Activated CD8-positive, alpha-beta T cell treated with anti-CD3 and anti-CD28 coated beads for 36 hours (primary cell): ENCODE measurements at regions not wholly inside any gene's neighbourhood (a gene's known extent, or its start where the extent isn't known, plus 50 kb on each side); places are given as distances from the start of the nearest gene placed in this dataset.
"Not testable (repeated sequence)": the region's sequence is repeated elsewhere in the genome, so short reads cannot be mapped to it uniquely, and the experiment has no call there.

Source experiments
- ATAC-seq: fragments of 200-7000 bp; cut with Tn5 transposase; one replicate; pipeline ENCODE4 v1.10.0; 2021; ENCODE audit warnings: mild to moderate bottlenecking, moderate library complexity
- CTCF ChIA-PET: fragments of 350-600 bp; sonication (Branson Sonifier 250); formaldehyde crosslinking; loops from one replicate; lab custom pipeline; 2021; ENCODE audit warnings: antibody characterized with exemption; lab: Charles Lee
- POLR2A ChIA-PET: fragments of 350-600 bp; sonication (Branson Sonifier 250); formaldehyde crosslinking; loops from one replicate; lab custom pipeline; 2021; ENCODE audit warnings: antibody characterized with exemption; lab: Charles Lee
- DNase-seq: peaks from one replicate; pipeline ENCODE4 v3.0.0-alpha.2; 2020
- H3K27ac Mint-ChIP-seq: one replicate; pipeline ENCODE4 v1.8.0; 2021; ENCODE audit warnings: mild to moderate bottlenecking, mixed read lengths
- H3K27me3 Mint-ChIP-seq: one replicate; pipeline ENCODE4 v1.8.0; 2021; ENCODE audit warnings: mixed read lengths
- H3K36me3 Mint-ChIP-seq: one replicate; pipeline ENCODE4 v1.8.0; 2021; ENCODE audit warnings: low read depth, mixed read lengths
- H3K4me1 Mint-ChIP-seq: one replicate; pipeline ENCODE4 v1.8.0; 2021; ENCODE audit warnings: low read depth, mixed read lengths
- H3K4me3 Mint-ChIP-seq: one replicate; pipeline ENCODE4 v1.8.0; 2021; ENCODE audit warnings: mild to moderate bottlenecking, moderate library complexity, mixed read lengths
- H3K9me3 Mint-ChIP-seq: one replicate; pipeline ENCODE4 v1.8.0; 2021; ENCODE audit warnings: mixed read lengths
- intact Hi-C: fragments of 100-400 bp; cut with micrococcal nuclease; formaldehyde crosslinking; loops from one replicate; pipeline ENCODE4 v1.10.0; 2022
- TF ChIP-seq, protein P1 (sequence below): fragments of 200-600 bp; IDR thresholded peaks from one replicate; pipeline ENCODE4 v1.8.0; 2022; ENCODE audit warnings: antibody characterized with exemption, mild to moderate bottlenecking

- CTCF ChIA-PET = no interaction called here
- H3K27ac Mint-ChIP-seq = no peak overlapping the region
These were observed 375.0 kb upstream of the SEMA3C start for GRCh38 chr7:81293806-81294205.

GRCh38 chr7:81286754-81287153 lies 367.9 kb upstream of the SEMA3C start:
- H3K27ac Mint-ChIP-seq, CTCF ChIA-PET, H3K4me1 Mint-ChIP-seq, intact Hi-C loops, POLR2A ChIA-PET, DNase-seq, H3K9me3 Mint-ChIP-seq, H3K4me3 Mint-ChIP-seq, ATAC-seq, H3K36me3 Mint-ChIP-seq, H3K27me3 Mint-ChIP-seq: not testable (repeated sequence)

More at GRCh38 chr7:81293806-81294205, 375.0 kb upstream of the SEMA3C start:
- H3K9me3 Mint-ChIP-seq = peaks cover 7% of the 10 kb centered on the region
- TF ChIP-seq, protein P1, sequence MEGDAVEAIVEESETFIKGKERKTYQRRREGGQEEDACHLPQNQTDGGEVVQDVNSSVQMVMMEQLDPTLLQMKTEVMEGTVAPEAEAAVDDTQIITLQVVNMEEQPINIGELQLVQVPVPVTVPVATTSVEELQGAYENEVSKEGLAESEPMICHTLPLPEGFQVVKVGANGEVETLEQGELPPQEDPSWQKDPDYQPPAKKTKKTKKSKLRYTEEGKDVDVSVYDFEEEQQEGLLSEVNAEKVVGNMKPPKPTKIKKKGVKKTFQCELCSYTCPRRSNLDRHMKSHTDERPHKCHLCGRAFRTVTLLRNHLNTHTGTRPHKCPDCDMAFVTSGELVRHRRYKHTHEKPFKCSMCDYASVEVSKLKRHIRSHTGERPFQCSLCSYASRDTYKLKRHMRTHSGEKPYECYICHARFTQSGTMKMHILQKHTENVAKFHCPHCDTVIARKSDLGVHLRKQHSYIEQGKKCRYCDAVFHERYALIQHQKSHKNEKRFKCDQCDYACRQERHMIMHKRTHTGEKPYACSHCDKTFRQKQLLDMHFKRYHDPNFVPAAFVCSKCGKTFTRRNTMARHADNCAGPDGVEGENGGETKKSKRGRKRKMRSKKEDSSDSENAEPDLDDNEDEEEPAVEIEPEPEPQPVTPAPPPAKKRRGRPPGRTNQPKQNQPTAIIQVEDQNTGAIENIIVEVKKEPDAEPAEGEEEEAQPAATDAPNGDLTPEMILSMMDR = no peak
- no peaks in the 10 kb centered on the region for H3K4me1 Mint-ChIP-seq
- ATAC-seq (no peak), DNase-seq (no peak)
- intact Hi-C loops = no loop called here
- POLR2A ChIA-PET = interaction anchor here (1.1 kb wide), 1 partner anchor 19 kb away, joined by 4 read pairs; no protein-coding TSS in a partner anchor
- H3K36me3 Mint-ChIP-seq = no peaks in the 10 kb centered on the region
- H3K27me3 Mint-ChIP-seq = no peaks in the 10 kb centered on the region
- H3K4me3 Mint-ChIP-seq = no peak overlapping the region

- TF ChIP-seq, protein P1 = no peak
- CTCF ChIA-PET = interaction anchor here (0.7 kb wide), 1 partner anchor 1370 kb away, joined by 3 read pairs; no protein-coding TSS in a partner anchor
- peaks cover 8% of the 10 kb centered on the region for H3K4me1 Mint-ChIP-seq
- no peak overlapping the region for H3K27ac Mint-ChIP-seq
- DNase-seq (no peak), ATAC-seq (peak; percentile 24)
- H3K36me3 Mint-ChIP-seq = no peaks in the 10 kb centered on the region
- intact Hi-C loops = no loop called here
- POLR2A ChIA-PET = no interaction called here
- H3K9me3 Mint-ChIP-seq = peaks cover 10% of the 10 kb centered on the region
- H3K27me3 Mint-ChIP-seq = no peaks in the 10 kb centered on the region
- no peak overlapping the region for H3K4me3 Mint-ChIP-seq
These were observed 366.5 kb upstream of the SEMA3C start for GRCh38 chr7:81285142-81285871.

- no peak overlapping the region for H3K4me3 Mint-ChIP-seq
- peaks cover 10% of the 10 kb centered on the region for H3K9me3 Mint-ChIP-seq
- no peaks in the 10 kb centered on the region for H3K27me3 Mint-ChIP-seq
- TF ChIP-seq, protein P1 = no peak
- intact Hi-C loops = no loop called here
- CTCF ChIA-PET = interaction anchor here (0.7 kb wide), 1 partner anchor 1371 kb away, joined by 3 read pairs; no protein-coding TSS in a partner anchor
- no peak overlapping the region for H3K27ac Mint-ChIP-seq
- ATAC-seq (no peak), DNase-seq (no peak)
- H3K36me3 Mint-ChIP-seq = no peaks in the 10 kb centered on the region
- H3K4me1 Mint-ChIP-seq = peaks cover 8% of the 10 kb centered on the region
- POLR2A ChIA-PET = no interaction called here
These were observed 365.7 kb upstream of the SEMA3C start for GRCh38 chr7:81284576-81284975.

- POLR2A ChIA-PET = no interaction called here
- H3K27ac Mint-ChIP-seq = no peak overlapping the region
- intact Hi-C loops = no loop called here
These were observed 361.7 kb upstream of the SEMA3C start for GRCh38 chr7:81280531-81280930.

More at GRCh38 chr7:81280531-81280930, 361.7 kb upstream of the SEMA3C start:
- CTCF ChIA-PET = no interaction called here
- Mint-ChIP-seq H3K4me3 (no peak overlapping the region), H3K4me1 (peaks cover 8% of the 10 kb centered on the region), H3K27me3 (no peaks in the 10 kb centered on the region), H3K9me3 (peaks cover 1% of the 10 kb centered on the region), H3K36me3 (no peaks in the 10 kb centered on the region)
- TF ChIP-seq, protein P1 = no peak
- no peak for ATAC-seq
- DNase-seq = no peak
